ENCODE measurements at regions not wholly inside any gene's neighbourhood (a gene's known extent, or its start where the extent isn't known, plus 50 kb on each side); places are given as distances from the start of the nearest gene placed in this dataset.
"Not testable (repeated sequence)": the region's sequence is repeated elsewhere in the genome, so short reads cannot be mapped to it uniquely, and the experiment has no call there.

DNA sequence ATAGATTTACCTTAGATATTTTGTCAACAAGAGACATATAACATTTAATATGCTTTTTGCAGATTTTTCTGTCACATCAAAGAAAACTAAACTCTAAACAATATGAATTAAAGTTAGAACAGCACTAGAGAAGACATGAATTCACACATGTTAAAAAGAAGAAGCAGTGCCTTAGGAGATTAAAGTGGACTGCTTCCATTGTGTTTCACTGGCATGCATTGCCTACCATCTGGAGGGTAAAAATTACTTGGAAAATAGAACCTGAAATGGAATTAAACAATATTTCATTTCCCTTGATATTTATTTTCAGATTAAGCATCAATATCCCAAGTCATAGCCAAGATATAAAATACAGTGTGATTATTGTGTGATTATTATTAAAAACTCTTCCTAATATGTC lies 319.4 kb upstream of the CDH18 start:
- DNase-seq (ENCODE audit: low read depth): no peak
- TF ChIP-seq, protein P1, sequence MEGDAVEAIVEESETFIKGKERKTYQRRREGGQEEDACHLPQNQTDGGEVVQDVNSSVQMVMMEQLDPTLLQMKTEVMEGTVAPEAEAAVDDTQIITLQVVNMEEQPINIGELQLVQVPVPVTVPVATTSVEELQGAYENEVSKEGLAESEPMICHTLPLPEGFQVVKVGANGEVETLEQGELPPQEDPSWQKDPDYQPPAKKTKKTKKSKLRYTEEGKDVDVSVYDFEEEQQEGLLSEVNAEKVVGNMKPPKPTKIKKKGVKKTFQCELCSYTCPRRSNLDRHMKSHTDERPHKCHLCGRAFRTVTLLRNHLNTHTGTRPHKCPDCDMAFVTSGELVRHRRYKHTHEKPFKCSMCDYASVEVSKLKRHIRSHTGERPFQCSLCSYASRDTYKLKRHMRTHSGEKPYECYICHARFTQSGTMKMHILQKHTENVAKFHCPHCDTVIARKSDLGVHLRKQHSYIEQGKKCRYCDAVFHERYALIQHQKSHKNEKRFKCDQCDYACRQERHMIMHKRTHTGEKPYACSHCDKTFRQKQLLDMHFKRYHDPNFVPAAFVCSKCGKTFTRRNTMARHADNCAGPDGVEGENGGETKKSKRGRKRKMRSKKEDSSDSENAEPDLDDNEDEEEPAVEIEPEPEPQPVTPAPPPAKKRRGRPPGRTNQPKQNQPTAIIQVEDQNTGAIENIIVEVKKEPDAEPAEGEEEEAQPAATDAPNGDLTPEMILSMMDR (conservative IDR thresholded peaks at IDR 0.05; ENCODE audit: low read depth, low read length): no peak
- H3K4me3 ChIP-seq (ENCODE audit: low read depth, low read length): no peak overlapping the region

DNA sequence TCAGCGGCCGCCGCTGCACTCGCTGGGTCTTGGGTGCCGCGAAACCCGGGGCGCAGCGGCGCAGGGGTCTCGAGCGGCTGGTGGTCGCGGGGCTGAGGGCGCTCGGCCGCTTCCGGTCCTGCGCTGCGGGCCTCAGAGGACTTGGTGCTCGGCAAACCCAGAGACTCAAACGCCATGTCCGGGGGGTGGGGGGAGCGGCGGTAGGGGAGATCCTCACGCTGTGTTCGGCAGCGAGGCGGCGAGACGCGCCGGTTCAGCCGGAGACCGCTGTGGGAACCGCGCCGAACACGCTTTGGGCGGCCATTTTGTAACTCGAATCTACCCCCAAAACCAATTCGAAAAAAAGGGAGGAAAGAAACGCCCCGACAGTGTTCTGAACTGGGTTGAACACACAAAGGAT lies 317.5 kb upstream of the CDH18 start:
- DNase-seq (ENCODE audit: low read depth): no peak
- TF ChIP-seq, protein P1 (conservative IDR thresholded peaks at IDR 0.05; ENCODE audit: low read depth, low read length): no peak
- H3K4me3 ChIP-seq (ENCODE audit: low read depth, low read length): no peak overlapping the region

DNA sequence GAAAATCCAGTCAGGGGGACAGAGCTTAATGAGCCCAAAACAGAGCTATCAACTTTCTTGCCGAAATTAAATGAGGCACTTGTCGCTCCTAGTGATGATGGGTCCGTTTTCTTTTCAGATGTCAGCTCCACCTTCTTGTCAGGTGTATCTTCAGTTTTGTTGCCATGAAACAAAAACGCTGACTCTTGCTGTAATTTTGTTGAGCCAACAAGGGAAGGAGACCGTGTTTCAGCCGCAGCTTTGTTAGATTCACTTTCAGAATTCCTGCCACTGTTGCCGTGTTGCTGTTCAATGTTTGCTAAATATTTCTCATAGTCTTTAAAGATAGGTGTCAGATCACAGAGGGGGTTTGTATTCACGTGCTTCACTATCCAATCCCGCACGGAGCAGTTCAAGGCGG lies 316.6 kb upstream of the CDH18 start:
- not testable (repeated sequence) for H3K4me3 ChIP-seq (ENCODE audit: low read depth, low read length); DNase-seq (ENCODE audit: low read depth)

DNA sequence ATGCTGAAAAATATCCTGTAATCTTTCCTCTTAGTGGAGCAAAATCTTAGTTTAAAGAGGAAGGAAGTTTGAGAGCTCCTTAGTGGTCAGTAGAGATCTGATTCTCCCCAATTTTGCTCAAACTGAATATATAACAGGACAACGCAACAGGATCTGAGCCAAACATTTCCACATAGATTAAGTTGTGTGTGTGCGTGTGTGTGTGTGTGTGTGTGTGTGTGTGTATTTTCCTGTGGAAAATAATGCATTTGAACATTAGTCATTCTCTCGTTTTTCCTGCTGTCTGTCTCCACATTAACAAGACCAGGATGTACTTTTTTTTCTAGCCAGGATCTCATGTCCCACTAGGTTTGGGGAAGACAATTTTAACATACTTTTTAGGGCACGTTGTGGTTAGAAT lies 312.1 kb upstream of the CDH18 start:
- DNase-seq (ENCODE audit: low read depth): no peak
- TF ChIP-seq, protein P1 (conservative IDR thresholded peaks at IDR 0.05; ENCODE audit: low read depth, low read length): no peak
- H3K4me3 ChIP-seq (ENCODE audit: low read depth, low read length): no peak overlapping the region

DNA sequence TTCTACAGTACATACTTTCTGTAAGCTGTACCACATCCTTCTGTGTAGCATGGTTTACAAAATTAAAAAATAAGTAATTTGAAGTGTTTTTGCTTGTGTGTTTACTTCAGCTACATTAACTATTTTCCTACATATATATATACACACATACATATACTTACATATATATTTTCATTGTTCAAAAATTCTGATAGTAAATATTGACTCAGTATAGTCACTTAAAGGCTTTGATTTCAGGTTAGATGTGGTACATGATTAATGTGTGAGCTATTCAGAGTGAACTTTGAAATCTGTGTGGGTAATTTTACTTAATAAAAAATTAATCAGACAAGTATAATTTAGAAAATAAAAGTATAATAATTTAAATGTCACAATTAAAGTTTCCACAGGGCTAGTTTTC lies 306.7 kb upstream of the CDH18 start:
- TF ChIP-seq, protein P1 (conservative IDR thresholded peaks at IDR 0.05; ENCODE audit: low read depth, low read length): no peak
- no peak for DNase-seq (ENCODE audit: low read depth)
- H3K4me3 ChIP-seq (ENCODE audit: low read depth, low read length): no peak overlapping the region

DNA sequence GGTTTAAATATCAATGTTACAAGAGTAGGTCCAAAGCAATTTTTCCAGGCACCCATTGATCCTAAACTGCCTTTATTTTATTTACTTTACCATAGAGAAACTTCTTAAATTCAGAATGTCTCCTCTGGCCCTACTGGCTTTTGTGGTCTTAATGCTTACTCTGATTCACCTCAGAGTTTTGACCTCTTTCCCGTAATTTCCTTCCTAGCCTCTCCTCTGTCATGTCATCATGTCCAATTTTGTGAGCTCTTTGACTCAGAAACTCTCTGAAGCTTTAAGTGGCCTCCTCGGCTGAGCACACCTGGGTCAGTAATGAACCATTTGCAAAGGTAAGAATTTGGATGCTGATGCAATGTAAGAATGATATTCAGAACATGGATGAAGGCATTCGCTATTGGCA lies 303.8 kb upstream of the CDH18 start:
- DNase-seq (ENCODE audit: low read depth): no peak
- no peak overlapping the region for H3K4me3 ChIP-seq (ENCODE audit: low read depth, low read length)
- TF ChIP-seq, protein P1 (conservative IDR thresholded peaks at IDR 0.05; ENCODE audit: low read depth, low read length): no peak

DNA sequence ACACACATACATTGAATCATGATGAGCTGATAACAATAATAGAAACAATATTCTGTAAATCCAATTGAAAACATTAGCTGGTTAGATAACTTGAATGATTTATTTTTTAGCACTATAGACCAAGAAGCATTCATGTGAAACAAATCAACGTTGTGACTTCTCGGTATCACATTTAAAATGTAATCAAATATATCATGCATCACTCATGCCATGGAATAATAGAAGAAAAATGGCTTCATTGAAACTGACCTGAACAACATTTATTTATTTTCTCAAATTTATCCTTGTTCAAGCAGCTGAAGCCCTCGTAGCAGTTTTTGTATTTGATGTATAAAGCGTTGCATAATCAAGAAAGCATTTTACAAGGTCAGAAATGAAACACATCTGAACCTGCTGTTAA lies 299.6 kb upstream of the CDH18 start:
- H3K4me3 ChIP-seq (ENCODE audit: low read depth, low read length): no peak overlapping the region
- DNase-seq (ENCODE audit: low read depth): no peak
- TF ChIP-seq, protein P1 (conservative IDR thresholded peaks at IDR 0.05; ENCODE audit: low read depth, low read length): no peak

DNA sequence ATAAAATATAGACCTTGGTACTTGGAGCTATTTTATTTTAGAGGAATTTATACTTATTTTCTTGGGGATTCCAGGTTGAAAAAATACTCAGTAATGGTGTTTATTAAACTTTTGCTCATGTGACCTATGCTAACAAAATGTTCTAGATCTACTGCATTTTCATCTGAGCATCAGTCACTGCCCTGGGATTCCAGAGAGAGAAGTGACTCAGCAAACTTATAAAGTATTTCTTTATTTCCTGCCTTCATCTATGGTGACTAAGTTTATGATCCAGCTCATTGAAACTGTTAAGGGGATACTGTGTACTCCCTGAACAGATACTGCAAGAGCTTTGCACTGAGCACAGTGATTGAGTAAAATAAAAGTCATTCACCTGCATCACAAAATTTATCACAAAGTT lies 298.5 kb upstream of the CDH18 start:
- TF ChIP-seq, protein P1 (conservative IDR thresholded peaks at IDR 0.05; ENCODE audit: low read depth, low read length): no peak
- no peak overlapping the region for H3K4me3 ChIP-seq (ENCODE audit: low read depth, low read length)
- peak; percentile 73 for DNase-seq (ENCODE audit: low read depth)

Data from choroid plexus epithelial cell (primary cell).